ENCODE measurements at regions not wholly inside any gene's neighbourhood (a gene's known extent, or its start where the extent isn't known, plus 50 kb on each side); places are given as distances from the start of the nearest gene placed in this dataset.
A peak's percentile ranks its signal among the peaks of the same experiment; 100 is the strongest.

DNA sequence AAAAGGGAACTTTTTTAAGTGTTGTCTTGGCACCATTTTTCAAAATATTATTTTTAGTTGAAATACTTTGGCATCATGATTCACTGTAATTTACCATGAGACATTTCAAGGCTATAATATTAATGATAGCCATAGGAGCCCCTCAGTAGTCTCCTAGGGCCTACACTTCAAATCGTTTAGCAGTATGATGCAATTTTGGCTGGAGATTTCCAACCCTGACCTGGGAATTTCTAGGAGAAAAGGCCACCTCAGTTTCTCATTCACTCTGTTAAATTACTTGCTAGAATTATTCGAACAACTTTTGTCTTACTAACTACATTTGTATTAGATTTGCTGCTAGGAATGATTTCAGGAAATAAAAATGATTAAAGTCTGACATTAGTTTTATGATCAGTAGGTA lies 1610.9 kb upstream of the RAG2 start:
- H3K4me1 ChIP-seq: no peaks in the 10 kb centered on the region
- H3K27ac ChIP-seq: no peak overlapping the region
- no peaks in the 10 kb centered on the region for H3K27me3 ChIP-seq (ENCODE audit: low read depth)
- TF ChIP-seq, protein P1, sequence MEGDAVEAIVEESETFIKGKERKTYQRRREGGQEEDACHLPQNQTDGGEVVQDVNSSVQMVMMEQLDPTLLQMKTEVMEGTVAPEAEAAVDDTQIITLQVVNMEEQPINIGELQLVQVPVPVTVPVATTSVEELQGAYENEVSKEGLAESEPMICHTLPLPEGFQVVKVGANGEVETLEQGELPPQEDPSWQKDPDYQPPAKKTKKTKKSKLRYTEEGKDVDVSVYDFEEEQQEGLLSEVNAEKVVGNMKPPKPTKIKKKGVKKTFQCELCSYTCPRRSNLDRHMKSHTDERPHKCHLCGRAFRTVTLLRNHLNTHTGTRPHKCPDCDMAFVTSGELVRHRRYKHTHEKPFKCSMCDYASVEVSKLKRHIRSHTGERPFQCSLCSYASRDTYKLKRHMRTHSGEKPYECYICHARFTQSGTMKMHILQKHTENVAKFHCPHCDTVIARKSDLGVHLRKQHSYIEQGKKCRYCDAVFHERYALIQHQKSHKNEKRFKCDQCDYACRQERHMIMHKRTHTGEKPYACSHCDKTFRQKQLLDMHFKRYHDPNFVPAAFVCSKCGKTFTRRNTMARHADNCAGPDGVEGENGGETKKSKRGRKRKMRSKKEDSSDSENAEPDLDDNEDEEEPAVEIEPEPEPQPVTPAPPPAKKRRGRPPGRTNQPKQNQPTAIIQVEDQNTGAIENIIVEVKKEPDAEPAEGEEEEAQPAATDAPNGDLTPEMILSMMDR (IDR thresholded peaks at IDR 0.05): no peak
- intact Hi-C loops (cut with DNase I): no loop called here
- no peak for DNase-seq
- no peaks in the 10 kb centered on the region for H3K9me3 ChIP-seq
- no peak overlapping the region for H3K4me3 ChIP-seq
- no peaks in the 10 kb centered on the region for H3K36me3 ChIP-seq
- no peak for ATAC-seq

- Histone ChIP-seq H3K4me3 (no peak overlapping the region), H3K4me1 (no peaks in the 10 kb centered on the region)
- intact Hi-C loops (cut with DNase I): no loop called here
These were observed 1608.6 kb upstream of the RAG2 start for GRCh38 chr11:38206663-38207062.

DNA sequence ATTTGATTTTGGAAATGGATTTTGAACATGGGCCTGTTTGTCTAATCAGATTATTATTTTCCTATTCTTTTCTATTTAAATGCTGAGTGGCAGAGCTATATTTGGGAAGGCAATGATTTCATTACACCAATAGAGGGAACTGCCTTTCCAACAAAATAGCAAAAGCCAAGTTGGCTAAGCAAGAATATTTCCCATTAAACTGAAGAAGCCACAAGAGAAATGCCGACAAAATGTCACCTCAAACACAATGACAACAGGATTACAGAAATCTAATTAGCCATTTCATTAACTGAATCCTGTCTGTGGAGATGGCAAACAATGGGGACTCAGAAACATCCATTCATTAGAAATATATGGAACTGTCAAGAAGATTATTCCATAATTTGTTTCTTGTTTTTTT lies 1593.1 kb upstream of the RAG2 start:
- ATAC-seq (no peak), DNase-seq (no peak)
- Histone ChIP-seq H3K27me3 (ENCODE audit: low read depth) (no peaks in the 10 kb centered on the region), H3K9me3 (no peaks in the 10 kb centered on the region), H3K27ac (no peak overlapping the region), H3K36me3 (no peaks in the 10 kb centered on the region), H3K4me3 (no peak overlapping the region), H3K4me1 (no peaks in the 10 kb centered on the region)
- TF ChIP-seq, protein P1 (IDR thresholded peaks at IDR 0.05): no peak
- intact Hi-C loops (cut with DNase I): no loop called here

More at GRCh38 chr11:38206663-38207062, 1608.6 kb upstream of the RAG2 start:
- DNase-seq (no peak), ATAC-seq (no peak)
- Histone ChIP-seq H3K9me3 (no peaks in the 10 kb centered on the region), H3K36me3 (no peaks in the 10 kb centered on the region), H3K27ac (no peak overlapping the region), H3K27me3 (ENCODE audit: low read depth) (no peaks in the 10 kb centered on the region)
- TF ChIP-seq, protein P1 (IDR thresholded peaks at IDR 0.05): no peak

DNA sequence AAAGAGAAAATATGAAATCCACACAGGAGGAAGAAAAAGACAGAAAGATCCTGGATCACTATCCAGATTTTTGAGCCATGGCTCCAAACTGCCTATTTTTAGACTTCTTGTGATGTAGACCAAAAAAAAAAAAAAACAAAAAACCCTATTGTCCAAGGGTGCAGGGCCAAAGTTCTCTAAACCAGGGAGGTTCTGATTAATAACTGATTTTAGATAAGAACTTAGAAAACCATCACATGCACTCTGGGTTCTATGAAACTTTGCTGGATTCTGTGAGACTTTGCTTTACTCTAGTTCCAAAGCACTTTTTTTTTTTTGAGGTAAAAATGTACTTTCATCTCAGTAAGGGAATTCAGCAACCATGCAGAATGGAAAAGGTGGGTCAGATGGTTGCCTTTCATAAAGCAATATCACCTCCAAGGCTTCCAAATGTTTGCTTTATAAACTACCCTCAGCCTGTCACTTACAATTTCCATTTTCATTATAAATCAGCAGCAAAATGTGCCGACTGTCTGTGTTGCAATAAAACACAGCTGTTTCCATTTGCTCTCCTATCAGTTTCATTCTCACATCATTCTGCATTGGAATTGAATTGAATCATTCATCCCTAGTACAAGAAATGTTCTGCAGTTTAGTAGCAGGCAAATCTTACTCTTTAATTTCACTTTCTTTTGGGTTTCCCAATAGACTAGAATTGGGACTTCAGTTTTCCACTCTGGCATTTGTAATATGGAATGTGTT lies 1584.3 kb upstream of the RAG2 start:
- no peak overlapping the region for H3K4me3 ChIP-seq
- no peaks in the 10 kb centered on the region for H3K36me3 ChIP-seq
- H3K4me1 ChIP-seq: no peaks in the 10 kb centered on the region
- ATAC-seq: peak in 1 of 2 donors; percentile 16
- intact Hi-C loops (cut with DNase I): no loop called here
- H3K9me3 ChIP-seq: no peaks in the 10 kb centered on the region
- TF ChIP-seq, protein P1 (IDR thresholded peaks at IDR 0.05): no peak
- H3K27me3 ChIP-seq (ENCODE audit: low read depth): no peaks in the 10 kb centered on the region
- DNase-seq: no peak
- no peak overlapping the region for H3K27ac ChIP-seq

DNA sequence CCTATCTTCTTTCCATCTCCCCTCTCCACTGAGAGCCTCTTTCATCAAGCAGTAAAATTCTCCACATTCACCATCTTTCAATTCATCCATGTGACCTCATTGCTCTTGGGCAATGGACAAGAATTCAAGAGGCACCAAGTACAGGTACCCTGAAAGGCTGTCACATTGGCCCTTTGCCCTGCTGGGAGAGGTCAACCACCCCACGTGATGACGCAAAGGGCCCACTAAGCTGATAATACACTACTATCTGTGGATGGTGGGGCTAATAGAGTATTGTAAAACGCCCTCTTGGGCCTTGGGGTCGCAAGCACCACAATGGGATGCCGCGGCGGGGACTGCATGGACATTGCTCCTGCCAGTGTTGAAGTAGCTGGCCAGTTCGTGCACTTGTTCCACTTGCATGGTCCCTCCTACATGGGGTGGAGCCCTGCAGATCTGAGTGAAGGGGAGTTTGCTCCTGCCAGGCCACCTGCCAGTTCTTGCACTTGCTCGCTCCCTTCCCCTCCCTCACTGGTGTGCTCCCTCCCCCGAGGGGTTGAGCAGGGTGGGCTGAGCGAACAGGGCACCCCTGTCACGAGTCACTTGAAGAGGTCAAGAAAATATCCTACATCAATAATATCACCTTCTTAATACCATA lies 1578.8 kb upstream of the RAG2 start:
- ATAC-seq (no peak), DNase-seq (no peak)
- Histone ChIP-seq H3K9me3 (no peaks in the 10 kb centered on the region), H3K27ac (no peak overlapping the region), H3K36me3 (no peaks in the 10 kb centered on the region), H3K4me1 (no peaks in the 10 kb centered on the region), H3K4me3 (no peak overlapping the region), H3K27me3 (ENCODE audit: low read depth) (no peaks in the 10 kb centered on the region)
- TF ChIP-seq, protein P1 (IDR thresholded peaks at IDR 0.05): no peak
- intact Hi-C loops (cut with DNase I): no loop called here
